BJ (cell line): ENCODE measurements at regions not wholly inside any gene's neighbourhood (a gene's known extent, or its start where the extent isn't known, plus 50 kb on each side); places are given as distances from the start of the nearest gene placed in this dataset.
A peak's percentile ranks its signal among the peaks of the same experiment; 100 is the strongest.
"Not testable (repeated sequence)": the region's sequence is repeated elsewhere in the genome, so short reads cannot be mapped to it uniquely, and the experiment has no call there.

Experiments used
- CTCF ChIA-PET: fragments of 350-600 bp; formaldehyde crosslinking; extraction: SDS; loops from one replicate; lab custom pipeline; 2021; ENCODE audit warnings: antibody characterized with exemption, inconsistent platforms; lab: Yijun Ruan, JAX
- POLR2A ChIA-PET: fragments of 300-600 bp; sonication (Branson Sonifier 250); formaldehyde crosslinking; extraction: SDS; loops from one replicate; lab custom pipeline; 2021; ENCODE audit warnings: antibody characterized with exemption; lab: Charles Lee
- DNase-seq: peaks from one replicate; pipeline ENCODE4 v3.0.0-alpha.2; 2011; ENCODE audit warnings: low read depth
- H3K27me3 ChIP-seq: 2 replicates; pipeline ENCODE4 v1.6.0; 2011; ENCODE audit warnings: low read length; ENCODE audit not compliant: control insufficient read depth, insufficient read depth
- H3K36me3 ChIP-seq: 2 replicates; pipeline ENCODE4 v1.5.1; 2011; ENCODE audit warnings: low read length; ENCODE audit not compliant: control insufficient read depth, insufficient read depth
- H3K4me3 ChIP-seq: 2 replicates; pipeline ENCODE4 v1.5.1; 2011; ENCODE audit warnings: low read depth, mild to moderate bottlenecking, control low read depth, low read length
- TF ChIP-seq, protein P1 (sequence below): IDR thresholded peaks from 2 replicates; pipeline ENCODE4 v1.5.1; 2011; ENCODE audit warnings: low read depth, mild to moderate bottlenecking, control low read depth, inconsistent platforms, low read length, moderate library complexity; ENCODE audit not compliant: insufficient read depth

DNA sequence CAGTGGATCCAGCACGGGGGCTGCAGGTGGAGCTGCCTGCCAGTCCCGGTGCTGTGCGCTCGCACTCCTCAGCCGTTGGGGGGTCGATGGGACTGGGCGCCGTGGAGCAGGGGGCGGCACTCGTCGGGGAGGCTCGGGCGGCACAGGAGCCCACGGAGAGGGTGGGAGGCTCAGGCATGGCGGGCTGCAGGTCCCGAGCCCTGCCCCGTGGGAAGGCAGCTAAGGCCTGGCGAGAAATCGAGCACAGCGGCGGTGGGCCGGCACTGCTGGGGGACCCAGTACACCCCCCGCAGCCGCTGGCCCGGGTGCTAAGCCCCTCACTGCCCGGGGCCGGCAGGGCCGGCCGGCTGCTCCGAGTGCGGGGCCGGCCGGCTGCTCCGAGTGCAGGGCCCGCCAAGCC lies 52.3 kb upstream of the MARK1 start:
- H3K36me3 ChIP-seq, DNase-seq, H3K4me3 ChIP-seq, H3K27me3 ChIP-seq, POLR2A ChIA-PET, CTCF ChIA-PET: not testable (repeated sequence)

DNA sequence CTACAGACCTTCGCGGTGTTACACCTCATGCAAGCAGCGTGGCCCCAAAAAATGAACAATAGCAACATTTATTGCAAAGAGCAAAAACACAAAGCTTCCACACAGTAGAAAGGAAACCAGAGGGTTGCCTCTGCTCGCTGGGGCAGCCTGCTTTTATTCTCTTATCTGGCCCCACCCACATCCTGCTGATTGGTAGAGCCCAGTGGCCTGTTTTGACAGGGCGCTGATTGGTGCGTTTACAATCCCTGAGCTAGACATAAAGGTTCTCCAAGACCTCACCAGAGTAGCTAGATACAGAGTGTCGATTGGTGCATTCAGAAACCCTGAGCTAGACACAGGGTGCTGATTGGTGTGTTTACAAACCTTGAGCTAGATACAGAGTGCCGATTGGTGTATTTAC lies 52.8 kb upstream of the MARK1 start:
- CTCF ChIA-PET, H3K4me3 ChIP-seq, POLR2A ChIA-PET, H3K36me3 ChIP-seq, DNase-seq, H3K27me3 ChIP-seq: not testable (repeated sequence)

DNA sequence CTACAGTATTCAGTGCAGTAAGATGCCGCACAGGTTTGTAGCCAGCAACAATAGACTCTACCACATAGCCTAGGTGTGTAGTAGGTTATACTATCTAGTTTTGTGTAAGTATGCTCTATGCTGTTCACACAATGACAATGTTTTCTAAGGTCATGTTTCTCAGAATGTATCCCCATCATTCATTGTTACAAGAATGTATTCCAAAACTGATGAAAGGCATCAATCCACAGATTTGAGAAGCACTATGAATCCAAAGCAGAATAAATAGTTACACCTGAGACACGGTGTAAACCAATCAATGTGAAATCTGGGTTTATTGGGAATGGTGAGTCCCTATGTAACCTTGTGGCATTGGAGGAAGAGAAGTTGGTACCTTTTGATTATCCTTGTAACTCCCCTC lies 54.5 kb upstream of the MARK1 start:
- no peak for DNase-seq
- Histone ChIP-seq H3K4me3 (no peak overlapping the region), H3K27me3 (no peaks in the 10 kb centered on the region), H3K36me3 (no peaks in the 10 kb centered on the region)
- TF ChIP-seq, protein P1, sequence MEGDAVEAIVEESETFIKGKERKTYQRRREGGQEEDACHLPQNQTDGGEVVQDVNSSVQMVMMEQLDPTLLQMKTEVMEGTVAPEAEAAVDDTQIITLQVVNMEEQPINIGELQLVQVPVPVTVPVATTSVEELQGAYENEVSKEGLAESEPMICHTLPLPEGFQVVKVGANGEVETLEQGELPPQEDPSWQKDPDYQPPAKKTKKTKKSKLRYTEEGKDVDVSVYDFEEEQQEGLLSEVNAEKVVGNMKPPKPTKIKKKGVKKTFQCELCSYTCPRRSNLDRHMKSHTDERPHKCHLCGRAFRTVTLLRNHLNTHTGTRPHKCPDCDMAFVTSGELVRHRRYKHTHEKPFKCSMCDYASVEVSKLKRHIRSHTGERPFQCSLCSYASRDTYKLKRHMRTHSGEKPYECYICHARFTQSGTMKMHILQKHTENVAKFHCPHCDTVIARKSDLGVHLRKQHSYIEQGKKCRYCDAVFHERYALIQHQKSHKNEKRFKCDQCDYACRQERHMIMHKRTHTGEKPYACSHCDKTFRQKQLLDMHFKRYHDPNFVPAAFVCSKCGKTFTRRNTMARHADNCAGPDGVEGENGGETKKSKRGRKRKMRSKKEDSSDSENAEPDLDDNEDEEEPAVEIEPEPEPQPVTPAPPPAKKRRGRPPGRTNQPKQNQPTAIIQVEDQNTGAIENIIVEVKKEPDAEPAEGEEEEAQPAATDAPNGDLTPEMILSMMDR = no peak
- CTCF ChIA-PET = no interaction called here
- POLR2A ChIA-PET = no interaction called here

DNA sequence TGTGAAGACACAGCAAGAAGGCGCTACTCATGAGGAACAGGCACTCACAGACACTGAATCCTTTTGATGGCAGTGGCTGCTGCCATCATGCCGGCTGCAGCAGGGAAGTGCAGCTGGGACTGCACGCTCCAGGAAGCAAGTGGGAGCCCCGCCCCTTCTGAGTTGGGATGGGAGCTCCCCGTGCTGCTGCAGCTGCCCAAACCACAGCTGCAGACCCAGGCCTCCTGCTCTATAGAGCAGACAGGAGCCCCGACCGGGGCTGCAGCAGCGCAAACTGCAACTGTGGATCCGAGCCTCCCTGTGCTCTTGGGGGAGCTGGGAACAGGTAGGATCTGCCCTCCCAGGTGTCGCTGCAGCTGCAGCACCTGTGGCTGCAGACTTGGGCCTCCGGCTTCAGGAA lies 65.2 kb upstream of the MARK1 start:
- ChIA-PET POLR2A (no interaction called here), CTCF (no interaction called here)
- Histone ChIP-seq H3K36me3 (no peaks in the 10 kb centered on the region), H3K27me3 (no peaks in the 10 kb centered on the region), H3K4me3 (no peak overlapping the region)
- TF ChIP-seq, protein P1 = no peak
- DNase-seq = no peak

DNA sequence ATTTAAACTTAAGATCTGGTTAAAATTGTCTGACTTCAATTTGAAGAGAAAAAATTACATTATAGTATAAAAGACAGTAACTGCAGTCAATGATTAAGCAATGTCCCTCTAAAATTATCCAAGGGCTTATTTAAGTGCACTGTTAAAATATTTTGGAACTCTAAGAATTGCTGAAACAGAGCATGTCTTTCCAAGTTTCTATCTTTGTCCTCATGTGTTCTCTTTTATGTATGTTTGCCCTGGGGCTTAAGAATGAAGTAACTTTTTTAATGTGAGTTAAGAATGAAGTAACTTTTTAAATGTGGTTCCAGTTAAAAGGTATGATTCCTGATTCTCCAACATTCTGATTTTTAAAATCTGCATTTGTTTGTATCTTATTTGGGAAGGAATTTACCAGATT lies 69.0 kb upstream of the MARK1 start:
- POLR2A ChIA-PET = no interaction called here
- DNase-seq = peak; percentile 91
- Histone ChIP-seq H3K27me3 (no peaks in the 10 kb centered on the region), H3K36me3 (no peaks in the 10 kb centered on the region), H3K4me3 (no peak overlapping the region)
- TF ChIP-seq, protein P1 = no peak
- CTCF ChIA-PET = no interaction called here

DNA sequence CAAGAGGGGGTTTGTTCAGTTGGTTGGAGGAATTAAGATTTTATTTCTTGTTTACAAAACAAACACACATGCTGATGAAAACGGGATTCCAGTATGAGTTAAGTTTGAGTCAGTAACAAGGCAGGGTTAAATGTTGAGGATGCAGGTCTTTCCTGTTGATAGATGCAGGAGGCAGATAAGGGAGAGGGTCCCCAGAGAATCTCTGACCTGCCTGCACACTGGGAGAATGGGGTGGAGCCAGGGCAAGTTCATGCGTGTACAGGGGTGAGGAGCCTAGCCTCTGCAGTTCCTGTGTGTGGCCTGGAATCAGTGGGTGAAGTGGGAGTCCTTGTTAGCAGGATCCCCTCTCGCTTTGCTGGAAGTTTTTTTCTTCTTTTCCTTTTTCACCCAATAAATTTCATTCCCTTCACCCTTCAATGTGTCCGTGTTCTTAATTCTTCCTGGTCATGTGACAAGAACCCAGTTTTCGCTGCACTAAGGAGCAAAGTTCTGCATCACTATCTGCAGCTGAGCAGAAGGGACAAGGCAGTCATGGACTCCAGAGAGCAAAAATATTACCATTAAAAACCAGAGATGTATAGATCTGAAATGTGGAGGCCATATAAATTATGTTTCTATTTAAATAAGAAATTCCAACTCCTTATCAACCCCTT lies 69.9 kb upstream of the MARK1 start:
- Histone ChIP-seq H3K36me3 (no peaks in the 10 kb centered on the region), H3K4me3 (no peak overlapping the region), H3K27me3 (no peaks in the 10 kb centered on the region)
- TF ChIP-seq, protein P1 = no peak
- ChIA-PET POLR2A (no interaction called here), CTCF (no interaction called here)
- DNase-seq = no peak
